HUES6 (cell line): ENCODE measurements at regions not wholly inside any gene's neighbourhood (a gene's known extent, or its start where the extent isn't known, plus 50 kb on each side); places are given as distances from the start of the nearest gene placed in this dataset.

Experiments
- H3K27ac ChIP-seq: 2 replicates; pipeline ENCODE4 v1.7.0; 2013; ENCODE audit warnings: low read depth, mild to moderate bottlenecking, low read length, inconsistent platforms
- H3K27me3 ChIP-seq: 2 replicates; pipeline ENCODE4 v1.6.1; 2013; ENCODE audit warnings: low read length; ENCODE audit not compliant: control insufficient read depth, insufficient read depth
- H3K36me3 ChIP-seq: 2 replicates; pipeline ENCODE4 v1.6.1; 2013; ENCODE audit warnings: low read length; ENCODE audit not compliant: control insufficient read depth, insufficient read depth
- H3K4me1 ChIP-seq: 2 replicates; pipeline ENCODE4 v1.6.1; 2013; ENCODE audit warnings: low read length; ENCODE audit not compliant: control insufficient read depth, insufficient read depth
- H3K4me3 ChIP-seq: 2 replicates; pipeline ENCODE4 v1.5.1; 2013; ENCODE audit warnings: low read depth, low read length
- H3K9ac ChIP-seq: one replicate; pipeline ENCODE4 v1.6.1; 2013; ENCODE audit warnings: mild to moderate bottlenecking, low read length
- H3K9me3 ChIP-seq: 2 replicates; pipeline ENCODE4 v1.6.1; 2013; ENCODE audit warnings: low read depth, low read length; ENCODE audit not compliant: control insufficient read depth, insufficient read depth

DNA sequence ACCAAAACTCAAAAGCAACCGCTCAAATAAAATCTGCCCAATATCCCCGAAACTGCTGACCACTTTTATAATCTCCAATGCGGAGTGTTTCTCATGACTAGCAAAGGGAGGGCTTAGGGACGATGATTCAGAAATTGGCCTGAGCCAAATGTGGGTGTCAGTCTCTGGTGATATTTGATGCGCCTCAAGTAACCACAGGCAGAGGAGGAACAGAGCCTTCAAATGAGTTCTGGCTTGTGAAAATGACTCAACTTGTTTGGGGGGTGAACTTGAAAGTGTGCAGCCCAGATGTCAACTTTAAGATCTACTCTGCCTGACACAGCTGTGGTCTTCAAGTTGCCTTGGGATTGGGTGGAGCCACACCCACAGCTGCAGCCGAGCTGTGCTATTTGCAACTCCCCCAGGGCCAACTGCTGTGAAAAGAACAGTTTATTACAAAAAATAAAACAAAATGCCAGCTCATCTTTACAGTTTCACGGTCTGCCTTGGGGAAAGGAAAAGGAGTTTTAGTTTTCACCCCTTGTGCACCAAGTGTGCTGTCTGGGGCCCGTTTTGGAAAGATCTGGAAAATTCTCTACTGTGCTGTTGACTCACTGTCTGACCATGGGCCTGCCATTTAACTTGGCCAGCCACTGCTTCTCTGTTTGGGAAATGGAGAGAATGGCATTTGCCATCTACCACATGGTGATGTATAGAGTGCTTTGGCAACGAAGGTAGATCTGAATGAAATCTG, 222.1 kb downstream of the MTX2 start:
- no peak overlapping the region for H3K4me3 ChIP-seq
- no peak overlapping the region for H3K27ac ChIP-seq
- H3K4me1 ChIP-seq: peaks cover 8% of the 10 kb centered on the region; the same call in 1 of the 2 replicates
- H3K9me3 ChIP-seq: no peaks in the 10 kb centered on the region
- H3K36me3 ChIP-seq: no peaks in the 10 kb centered on the region
- no peak overlapping the region for H3K9ac ChIP-seq
- peaks cover 31% of the 10 kb centered on the region for H3K27me3 ChIP-seq

DNA sequence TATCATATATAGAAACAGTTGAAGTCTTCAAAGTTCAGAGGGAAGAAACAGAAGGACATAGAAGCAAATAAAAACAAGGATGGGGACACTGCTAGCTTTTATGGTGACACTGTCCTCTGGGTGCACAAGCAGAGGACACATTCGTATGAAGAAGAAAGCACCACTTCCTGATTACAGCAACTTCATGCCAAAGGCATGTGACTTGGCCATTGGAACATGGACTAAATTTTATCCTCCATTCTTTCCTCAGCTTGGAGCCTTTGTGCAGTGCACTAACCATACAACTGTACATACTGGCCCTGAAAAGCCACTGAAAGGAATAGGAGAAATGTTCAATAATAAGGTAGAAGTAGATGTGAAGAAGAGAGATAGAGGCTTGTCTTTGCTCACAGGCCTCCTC, 223.3 kb downstream of the MTX2 start:
- H3K27ac ChIP-seq: no peak overlapping the region
- no peaks in the 10 kb centered on the region for H3K9me3 ChIP-seq
- H3K36me3 ChIP-seq: no peaks in the 10 kb centered on the region
- H3K4me3 ChIP-seq: no peak overlapping the region
- H3K4me1 ChIP-seq: peaks cover 8% of the 10 kb centered on the region; the same call in 1 of the 2 replicates
- H3K27me3 ChIP-seq: peaks cover 31% of the 10 kb centered on the region
- H3K9ac ChIP-seq: no peak overlapping the region

DNA sequence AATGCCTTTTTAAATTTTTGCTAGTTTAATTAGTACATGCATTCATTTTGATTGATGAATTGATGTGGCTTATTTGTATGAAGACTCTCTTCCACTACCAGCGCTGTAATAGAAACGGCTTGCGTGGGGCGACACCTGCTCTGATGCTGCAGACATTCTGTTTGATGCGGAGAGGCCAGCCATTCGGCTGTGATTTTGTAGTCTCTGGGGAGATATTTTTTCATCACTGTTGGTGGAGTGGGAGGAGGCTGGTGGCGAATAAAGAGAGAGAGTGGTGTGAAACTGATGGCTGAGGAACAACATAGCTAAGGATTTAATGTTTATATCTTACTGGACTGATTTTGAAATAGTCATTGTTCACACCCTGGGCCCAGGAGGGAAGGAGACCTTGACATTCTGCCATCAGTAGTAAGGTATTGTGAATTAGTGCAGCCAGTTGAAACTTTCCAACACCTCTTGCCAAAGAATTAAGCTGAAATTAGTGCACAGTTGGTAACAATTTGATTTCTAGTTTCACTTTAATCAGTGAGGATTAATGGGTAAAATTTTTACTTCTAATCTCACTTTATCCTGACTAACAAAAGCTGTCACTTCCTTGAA, 224.1 kb downstream of the MTX2 start:
- H3K9me3 ChIP-seq: no peaks in the 10 kb centered on the region
- no peak overlapping the region for H3K9ac ChIP-seq
- peaks cover 26% of the 10 kb centered on the region for H3K27me3 ChIP-seq
- no peak overlapping the region for H3K4me3 ChIP-seq
- H3K4me1 ChIP-seq: peaks cover 8% of the 10 kb centered on the region; the same call in 1 of the 2 replicates
- H3K36me3 ChIP-seq: no peaks in the 10 kb centered on the region
- no peak overlapping the region for H3K27ac ChIP-seq

DNA sequence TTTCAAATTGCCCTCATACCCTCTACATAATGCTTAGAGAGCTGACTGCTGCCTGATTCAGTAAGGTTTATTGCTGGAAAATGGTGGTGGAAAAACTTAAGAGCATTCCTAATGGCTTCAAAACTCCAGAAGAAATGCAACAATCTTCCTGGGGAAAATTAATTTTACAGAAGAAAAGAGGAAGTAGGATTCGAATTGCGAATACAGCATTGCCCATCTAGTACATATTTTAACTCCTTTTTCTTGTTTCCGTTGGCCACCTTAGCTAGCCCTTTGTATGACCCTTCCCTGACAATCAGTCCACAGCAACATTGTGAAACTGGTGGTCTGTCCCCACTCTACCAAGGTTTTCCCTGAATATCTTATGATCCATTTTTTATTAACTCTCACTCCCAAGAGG, 224.7 kb downstream of the MTX2 start:
- H3K9me3 ChIP-seq: no peaks in the 10 kb centered on the region
- H3K9ac ChIP-seq: no peak overlapping the region
- peaks cover 8% of the 10 kb centered on the region; the same call in 1 of the 2 replicates for H3K4me1 ChIP-seq
- no peak overlapping the region for H3K27ac ChIP-seq
- no peak overlapping the region for H3K4me3 ChIP-seq
- H3K27me3 ChIP-seq: peaks cover 23% of the 10 kb centered on the region
- no peaks in the 10 kb centered on the region for H3K36me3 ChIP-seq

DNA sequence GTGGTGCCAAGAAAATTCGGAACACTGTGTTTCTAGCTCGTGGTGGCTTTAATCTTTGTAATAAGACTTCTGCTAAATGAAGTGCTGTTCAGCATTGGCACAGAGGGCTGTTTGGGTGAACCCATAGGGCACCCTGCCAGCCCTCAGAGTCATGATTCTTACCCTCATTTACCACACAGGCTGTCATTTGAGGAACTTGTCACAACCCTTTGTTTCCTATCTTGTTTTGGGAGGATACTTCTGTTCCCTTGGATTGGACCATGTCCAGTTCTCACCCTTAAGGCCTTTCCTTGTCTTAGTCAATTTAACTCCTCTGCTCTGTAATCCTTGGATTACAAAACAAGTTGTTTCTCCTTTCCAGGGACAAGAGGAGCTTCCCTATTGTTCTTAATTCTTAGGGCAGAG, 225.7 kb downstream of the MTX2 start:
- H3K4me1 ChIP-seq: peaks cover 8% of the 10 kb centered on the region; the same call in 1 of the 2 replicates
- no peak overlapping the region for H3K27ac ChIP-seq
- peaks cover 13% of the 10 kb centered on the region for H3K27me3 ChIP-seq
- H3K9ac ChIP-seq: no peak overlapping the region
- H3K9me3 ChIP-seq: no peaks in the 10 kb centered on the region
- no peak overlapping the region for H3K4me3 ChIP-seq
- H3K36me3 ChIP-seq: no peaks in the 10 kb centered on the region

- H3K36me3 ChIP-seq: no peaks in the 10 kb centered on the region
- H3K9ac ChIP-seq: no peak overlapping the region
- peaks cover 7% of the 10 kb centered on the region for H3K27me3 ChIP-seq
- peaks cover 5% of the 10 kb centered on the region; the same call in 1 of the 2 replicates for H3K4me1 ChIP-seq
- H3K4me3 ChIP-seq: no peak overlapping the region
- no peaks in the 10 kb centered on the region for H3K9me3 ChIP-seq
- no peak overlapping the region for H3K27ac ChIP-seq
Measured at GRCh38 chr2:176495826-176496225, 226.6 kb downstream of the MTX2 start.

- Histone ChIP-seq H3K4me3 (no peak overlapping the region), H3K36me3 (no peaks in the 10 kb centered on the region), H3K9me3 (no peaks in the 10 kb centered on the region), H3K27ac (no peak overlapping the region), H3K4me1 (no peaks in the 10 kb centered on the region), H3K27me3 (peaks cover under 1% of the 10 kb centered on the region), H3K9ac (no peak overlapping the region)
Measured at GRCh38 chr2:176496761-176497160, 227.5 kb downstream of the MTX2 start.

GRCh38 chr2:176500901-176501300, 231.7 kb downstream of the MTX2 start:
- Histone ChIP-seq H3K4me1 (no peaks in the 10 kb centered on the region), H3K9ac (no peak overlapping the region), H3K4me3 (no peak overlapping the region), H3K27me3 (no peaks in the 10 kb centered on the region; the same call in none of the 2 replicates), H3K36me3 (no peaks in the 10 kb centered on the region), H3K9me3 (no peaks in the 10 kb centered on the region), H3K27ac (no peak overlapping the region)

- Histone ChIP-seq H3K27ac (no peak overlapping the region), H3K9ac (no peak overlapping the region), H3K27me3 (no peaks in the 10 kb centered on the region; the same call in none of the 2 replicates), H3K4me1 (no peaks in the 10 kb centered on the region), H3K4me3 (no peak overlapping the region), H3K9me3 (no peaks in the 10 kb centered on the region), H3K36me3 (no peaks in the 10 kb centered on the region)
Measured at GRCh38 chr2:176501617-176502016, 232.4 kb downstream of the MTX2 start.

GRCh38 chr2:176502619-176503018, 233.4 kb downstream of the MTX2 start:
- Histone ChIP-seq H3K27ac (no peak overlapping the region), H3K27me3 (no peaks in the 10 kb centered on the region; the same call in none of the 2 replicates), H3K9ac (no peak overlapping the region), H3K4me3 (no peak overlapping the region), H3K4me1 (no peaks in the 10 kb centered on the region), H3K9me3 (no peaks in the 10 kb centered on the region), H3K36me3 (no peaks in the 10 kb centered on the region)

DNA sequence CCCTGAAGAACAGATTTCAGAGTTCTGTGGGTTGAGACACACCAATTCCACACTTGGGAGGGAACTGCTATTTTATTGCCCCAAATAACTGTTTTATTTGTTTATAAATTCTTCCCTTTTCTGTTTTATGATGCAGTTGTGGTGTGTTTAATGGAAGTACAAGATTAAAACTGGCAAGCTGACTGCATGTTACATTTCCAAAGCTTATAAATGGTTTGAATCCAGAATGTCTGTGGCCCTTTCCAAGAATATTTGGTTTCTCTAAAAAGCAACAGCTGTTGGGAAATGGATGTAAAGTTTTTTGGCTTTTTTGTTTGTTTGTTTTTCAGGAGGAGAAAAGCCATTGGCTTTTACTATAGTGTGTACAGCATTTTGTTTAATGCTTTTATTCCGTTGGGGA, 234.5 kb downstream of the MTX2 start:
- Histone ChIP-seq H3K9me3 (no peaks in the 10 kb centered on the region), H3K27me3 (no peaks in the 10 kb centered on the region; the same call in none of the 2 replicates), H3K36me3 (no peaks in the 10 kb centered on the region), H3K27ac (no peak overlapping the region), H3K4me3 (no peak overlapping the region), H3K9ac (no peak overlapping the region), H3K4me1 (no peaks in the 10 kb centered on the region)
